Ishikawa (cell line): ENCODE measurements at regions not wholly inside any gene's neighbourhood (a gene's known extent, or its start where the extent isn't known, plus 50 kb on each side); places are given as distances from the start of the nearest gene placed in this dataset.

Source experiments
- CEBPB ChIP-seq: IDR thresholded peaks from 2 replicates; pipeline ENCODE4 v1.6.1; 2012
- CREB1 ChIP-seq: IDR thresholded peaks from 2 replicates; pipeline ENCODE4 v1.6.1; 2012; ENCODE audit warnings: low read depth
- EGR1 ChIP-seq: IDR thresholded peaks from 2 replicates; pipeline ENCODE4 v1.6.1; 2012
- EP300 ChIP-seq: IDR thresholded peaks from 2 replicates; pipeline ENCODE4 v1.6.1; 2012; ENCODE audit warnings: borderline replicate concordance
- FOXM1 ChIP-seq: IDR thresholded peaks from 2 replicates; pipeline ENCODE4 v1.6.1; 2012; ENCODE audit warnings: low read depth, borderline replicate concordance
- MAX ChIP-seq: IDR thresholded peaks from 2 replicates; pipeline ENCODE4 v1.6.1; 2012
- NFIC ChIP-seq: IDR thresholded peaks from 2 replicates; pipeline ENCODE4 v1.6.1; 2012
- RAD21 ChIP-seq: IDR thresholded peaks from 2 replicates; pipeline ENCODE4 v1.6.1; 2012; ENCODE audit warnings: low read depth
- REST ChIP-seq: IDR thresholded peaks from 2 replicates; pipeline ENCODE4 v1.6.1; 2012; ENCODE audit warnings: low read depth, mild to moderate bottlenecking
- TAF1 ChIP-seq: IDR thresholded peaks from 2 replicates; pipeline ENCODE4 v1.6.1; 2012; ENCODE audit warnings: low read depth, mild to moderate bottlenecking
- TCF12 ChIP-seq: IDR thresholded peaks from 2 replicates; pipeline ENCODE4 v1.6.1; 2012; ENCODE audit warnings: low read depth
- TEAD4 ChIP-seq: IDR thresholded peaks from 2 replicates; pipeline ENCODE4 v1.6.1; 2012
- USF1 ChIP-seq: IDR thresholded peaks from 2 replicates; pipeline ENCODE4 v1.6.1; 2012
- YY1 ChIP-seq: IDR thresholded peaks from 2 replicates; pipeline ENCODE4 v1.6.1; 2012; ENCODE audit warnings: low read depth
- ZBTB7A ChIP-seq: IDR thresholded peaks from 2 replicates; pipeline ENCODE4 v1.6.1; 2012; ENCODE audit warnings: low read depth

- no peak for TF ChIP-seq USF1
- TF ChIP-seq TAF1 = no peak
- no peak for TF ChIP-seq YY1
- TF ChIP-seq TCF12 = no peak
- TF ChIP-seq EP300 = no peak
- TF ChIP-seq CREB1 = no peak
Observed at GRCh38 chr20:60069656-60070055, 111.4 kb downstream of the CDH26 start.

GRCh38 chr20:60070791-60071190 is 112.6 kb downstream of the CDH26 start:
- TF ChIP-seq CEBPB = no peak
- no peak for TF ChIP-seq EGR1
- no peak for TF ChIP-seq CREB1

- TF ChIP-seq TCF12 = no peak
- no peak for TF ChIP-seq EGR1
- TF ChIP-seq NFIC = no peak
- no peak for TF ChIP-seq TEAD4
- no peak for TF ChIP-seq USF1
- no peak for TF ChIP-seq RAD21
- TF ChIP-seq YY1 = no peak
- no peak for TF ChIP-seq TAF1
- no peak for TF ChIP-seq MAX
- no peak for TF ChIP-seq ZBTB7A
Observed at GRCh38 chr20:60071965-60072364, 113.7 kb downstream of the CDH26 start.

GRCh38 chr20:60073086-60073485 is 114.9 kb downstream of the CDH26 start:
- TF ChIP-seq ZBTB7A = no peak
- TF ChIP-seq TAF1 = no peak
- TF ChIP-seq MAX = no peak

- no peak for TF ChIP-seq TEAD4
- TF ChIP-seq USF1 = no peak
- TF ChIP-seq YY1 = no peak
- no peak for TF ChIP-seq RAD21
- TF ChIP-seq MAX = no peak
- no peak for TF ChIP-seq CREB1
- TF ChIP-seq CEBPB = no peak
- no peak for TF ChIP-seq EGR1
- no peak for TF ChIP-seq TAF1
- no peak for TF ChIP-seq REST
- no peak for TF ChIP-seq TCF12
- no peak for TF ChIP-seq FOXM1
- TF ChIP-seq NFIC = no peak
- no peak for TF ChIP-seq ZBTB7A
Observed at GRCh38 chr20:60073504-60073903, 115.3 kb downstream of the CDH26 start.

- TF ChIP-seq YY1 (no peak), CEBPB (no peak), RAD21 (no peak), EGR1 (no peak), REST (no peak), NFIC (no peak), MAX (no peak), EP300 (no peak), TEAD4 (no peak), CREB1 (no peak), USF1 (no peak), TCF12 (no peak), ZBTB7A (no peak), TAF1 (no peak), FOXM1 (no peak)
Observed at GRCh38 chr20:60074276-60074675, 116.1 kb downstream of the CDH26 start.
